ENCODE measurements at regions not wholly inside any gene's neighbourhood (a gene's known extent, or its start where the extent isn't known, plus 50 kb on each side); places are given as distances from the start of the nearest gene placed in this dataset.

- H3K4me1 ChIP-seq (ENCODE audit: control insufficient read depth, insufficient read depth, low read length, poor library complexity, severe bottlenecking), result no peaks in the 10 kb centered on the region
- Mint-ChIP-seq H3K4me3 (no peak overlapping the region), H3K36me3 (no peaks in the 10 kb centered on the region), H3K9me3 (peaks cover 0 to 5% (median 0%) of the 10 kb centered on the region in 7 donors), H3K27me3 (no peaks in the 10 kb centered on the region), H3K4me1 (no peaks in the 10 kb centered on the region), H3K27ac (no peak overlapping the region)
- no peaks in the 10 kb centered on the region for H3K36me3 ChIP-seq (ENCODE audit: control insufficient read depth, insufficient read depth, low read length)
- no peak for ATAC-seq (ENCODE audit: low read depth in 2 of 2)
- DNase-seq, result no peak
- H3K9me3 ChIP-seq (ENCODE audit: control insufficient read depth in 2 of 2, low read length in 2 of 2), result no peaks in the 10 kb centered on the region
- H3K4me3 ChIP-seq (ENCODE audit: low read depth, low read length), result no peak overlapping the region
- H3K27me3 ChIP-seq (ENCODE audit: control insufficient read depth, insufficient read depth, low read length), result no peaks in the 10 kb centered on the region
- H3K27ac ChIP-seq (ENCODE audit: insufficient read depth, low read length, poor library complexity, severe bottlenecking), result no peak overlapping the region
These were observed 290.2 kb downstream of the SPATA17 start for GRCh38 chr1:217921126-217921904.

GRCh38 chr1:217924924-217925323 is 293.8 kb downstream of the SPATA17 start:
- H3K27me3 Mint-ChIP-seq, result no peaks in the 10 kb centered on the region
- H3K27ac Mint-ChIP-seq, result no peak overlapping the region
- no peaks in the 10 kb centered on the region for H3K27me3 ChIP-seq (ENCODE audit: control insufficient read depth, insufficient read depth, low read length)
- H3K4me3 Mint-ChIP-seq, result no peak overlapping the region
- no peak for DNase-seq
- no peaks in the 10 kb centered on the region for H3K4me1 Mint-ChIP-seq
- no peaks in the 10 kb centered on the region for H3K36me3 Mint-ChIP-seq
- H3K9me3 Mint-ChIP-seq, result peaks cover 0 to 6% (median 2%) of the 10 kb centered on the region in 7 donors
- no peaks in the 10 kb centered on the region for H3K36me3 ChIP-seq (ENCODE audit: control insufficient read depth, insufficient read depth, low read length)
- no peaks in the 10 kb centered on the region for H3K4me1 ChIP-seq (ENCODE audit: control insufficient read depth, insufficient read depth, low read length, poor library complexity, severe bottlenecking)
- no peak overlapping the region for H3K27ac ChIP-seq (ENCODE audit: insufficient read depth, low read length, poor library complexity, severe bottlenecking)
- no peaks in the 10 kb centered on the region for H3K9me3 ChIP-seq (ENCODE audit: control insufficient read depth in 2 of 2, low read length in 2 of 2)
- H3K4me3 ChIP-seq (ENCODE audit: low read depth, low read length), result no peak overlapping the region
- ATAC-seq (ENCODE audit: low read depth in 2 of 2), result no peak

GRCh38 chr1:217929213-217929885 is 298.2 kb downstream of the SPATA17 start:
- H3K36me3 ChIP-seq (ENCODE audit: control insufficient read depth, insufficient read depth, low read length), result no peaks in the 10 kb centered on the region
- H3K27me3 ChIP-seq (ENCODE audit: control insufficient read depth, insufficient read depth, low read length), result no peaks in the 10 kb centered on the region
- H3K4me1 ChIP-seq (ENCODE audit: control insufficient read depth, insufficient read depth, low read length, poor library complexity, severe bottlenecking), result no peaks in the 10 kb centered on the region
- ATAC-seq (ENCODE audit: low read depth in 2 of 2) (no peak), DNase-seq (no peak)
- Mint-ChIP-seq H3K27ac (no peak overlapping the region), H3K36me3 (no peaks in the 10 kb centered on the region), H3K27me3 (no peaks in the 10 kb centered on the region), H3K4me1 (no peaks in the 10 kb centered on the region), H3K9me3 (peaks cover 0 to 9% (median 3%) of the 10 kb centered on the region in 7 donors), H3K4me3 (no peak overlapping the region)
- no peaks in the 10 kb centered on the region for H3K9me3 ChIP-seq (ENCODE audit: control insufficient read depth in 2 of 2, low read length in 2 of 2)
- no peak overlapping the region for H3K4me3 ChIP-seq (ENCODE audit: low read depth, low read length)
- H3K27ac ChIP-seq (ENCODE audit: insufficient read depth, low read length, poor library complexity, severe bottlenecking), result no peak overlapping the region

- no peak overlapping the region for H3K27ac Mint-ChIP-seq
- H3K27me3 ChIP-seq (ENCODE audit: control insufficient read depth, insufficient read depth, low read length), result no peaks in the 10 kb centered on the region
- H3K27me3 Mint-ChIP-seq, result no peaks in the 10 kb centered on the region
- H3K9me3 Mint-ChIP-seq, result peaks cover 0 to 6% (median 0%) of the 10 kb centered on the region in 7 donors
- no peaks in the 10 kb centered on the region for H3K4me1 Mint-ChIP-seq
- H3K36me3 ChIP-seq (ENCODE audit: control insufficient read depth, insufficient read depth, low read length), result no peaks in the 10 kb centered on the region
- no peak overlapping the region for H3K4me3 Mint-ChIP-seq
- no peaks in the 10 kb centered on the region for H3K4me1 ChIP-seq (ENCODE audit: control insufficient read depth, insufficient read depth, low read length, poor library complexity, severe bottlenecking)
- no peak overlapping the region for H3K4me3 ChIP-seq (ENCODE audit: low read depth, low read length)
- ATAC-seq (ENCODE audit: low read depth in 2 of 2) (no peak), DNase-seq (no peak)
- H3K36me3 Mint-ChIP-seq, result no peaks in the 10 kb centered on the region
- H3K27ac ChIP-seq (ENCODE audit: insufficient read depth, low read length, poor library complexity, severe bottlenecking), result no peak overlapping the region
- H3K9me3 ChIP-seq (ENCODE audit: control insufficient read depth in 2 of 2, low read length in 2 of 2), result no peaks in the 10 kb centered on the region
These were observed 312.2 kb downstream of the SPATA17 start for GRCh38 chr1:217943361-217943760.

GRCh38 chr1:217944550-217944949 is 313.4 kb downstream of the SPATA17 start:
- Histone ChIP-seq H3K9me3 (ENCODE audit: control insufficient read depth in 2 of 2, low read length in 2 of 2) (no peaks in the 10 kb centered on the region), H3K27me3 (ENCODE audit: control insufficient read depth, insufficient read depth, low read length) (no peaks in the 10 kb centered on the region), H3K4me3 (ENCODE audit: low read depth, low read length) (no peak overlapping the region), H3K27ac (ENCODE audit: insufficient read depth, low read length, poor library complexity, severe bottlenecking) (no peak overlapping the region), H3K36me3 (ENCODE audit: control insufficient read depth, insufficient read depth, low read length) (no peaks in the 10 kb centered on the region), H3K4me1 (ENCODE audit: control insufficient read depth, insufficient read depth, low read length, poor library complexity, severe bottlenecking) (no peaks in the 10 kb centered on the region)
- Mint-ChIP-seq H3K27me3 (no peaks in the 10 kb centered on the region), H3K9me3 (peaks cover 0 to 6% (median 2%) of the 10 kb centered on the region in 7 donors), H3K4me1 (no peaks in the 10 kb centered on the region), H3K4me3 (no peak overlapping the region), H3K36me3 (no peaks in the 10 kb centered on the region), H3K27ac (no peak overlapping the region)
- ATAC-seq (ENCODE audit: low read depth in 2 of 2) (no peak), DNase-seq (no peak)

- H3K27me3 Mint-ChIP-seq, result no peaks in the 10 kb centered on the region
- H3K4me3 ChIP-seq (ENCODE audit: low read depth, low read length), result no peak overlapping the region
- H3K36me3 ChIP-seq (ENCODE audit: control insufficient read depth, insufficient read depth, low read length), result no peaks in the 10 kb centered on the region
- H3K4me1 ChIP-seq (ENCODE audit: control insufficient read depth, insufficient read depth, low read length, poor library complexity, severe bottlenecking), result no peaks in the 10 kb centered on the region
- peak overlapping the region in 1 of 4 donors; percentile 10 for H3K4me3 Mint-ChIP-seq
- no peak for DNase-seq
- no peaks in the 10 kb centered on the region for H3K36me3 Mint-ChIP-seq
- no peak for ATAC-seq (ENCODE audit: low read depth in 2 of 2)
- no peak overlapping the region for H3K27ac ChIP-seq (ENCODE audit: insufficient read depth, low read length, poor library complexity, severe bottlenecking)
- no peaks in the 10 kb centered on the region for H3K4me1 Mint-ChIP-seq
- H3K9me3 ChIP-seq (ENCODE audit: control insufficient read depth in 2 of 2, low read length in 2 of 2), result no peaks in the 10 kb centered on the region
- H3K27ac Mint-ChIP-seq, result no peak overlapping the region
- peaks cover 0 to 7% (median 2%) of the 10 kb centered on the region in 7 donors for H3K9me3 Mint-ChIP-seq
- no peaks in the 10 kb centered on the region for H3K27me3 ChIP-seq (ENCODE audit: control insufficient read depth, insufficient read depth, low read length)
These were observed 315.4 kb downstream of the SPATA17 start for GRCh38 chr1:217946511-217946910.

- H3K36me3 ChIP-seq (ENCODE audit: control insufficient read depth, insufficient read depth, low read length), result no peaks in the 10 kb centered on the region
- Mint-ChIP-seq H3K27ac (no peak overlapping the region), H3K27me3 (no peaks in the 10 kb centered on the region), H3K4me3 (no peak overlapping the region), H3K9me3 (peaks cover 0 to 7% (median 2%) of the 10 kb centered on the region in 7 donors), H3K36me3 (no peaks in the 10 kb centered on the region), H3K4me1 (no peaks in the 10 kb centered on the region)
- no peaks in the 10 kb centered on the region for H3K4me1 ChIP-seq (ENCODE audit: control insufficient read depth, insufficient read depth, low read length, poor library complexity, severe bottlenecking)
- H3K27me3 ChIP-seq (ENCODE audit: control insufficient read depth, insufficient read depth, low read length), result no peaks in the 10 kb centered on the region
- H3K27ac ChIP-seq (ENCODE audit: insufficient read depth, low read length, poor library complexity, severe bottlenecking), result no peak overlapping the region
- no peaks in the 10 kb centered on the region for H3K9me3 ChIP-seq (ENCODE audit: control insufficient read depth in 2 of 2, low read length in 2 of 2)
- ATAC-seq (ENCODE audit: low read depth in 2 of 2), result no peak
- no peak overlapping the region for H3K4me3 ChIP-seq (ENCODE audit: low read depth, low read length)
- no peak for DNase-seq
These were observed 317.6 kb downstream of the SPATA17 start for GRCh38 chr1:217948741-217949140.

GRCh38 chr1:217953330-217953729 is 322.2 kb downstream of the SPATA17 start:
- no peak for ATAC-seq (ENCODE audit: low read depth in 2 of 2)
- Mint-ChIP-seq H3K4me3 (no peak overlapping the region), H3K4me1 (no peaks in the 10 kb centered on the region), H3K36me3 (no peaks in the 10 kb centered on the region), H3K9me3 (peaks cover 0 to 13% (median 2%) of the 10 kb centered on the region in 7 donors), H3K27ac (no peak overlapping the region), H3K27me3 (no peaks in the 10 kb centered on the region)
- Histone ChIP-seq H3K27me3 (ENCODE audit: control insufficient read depth, insufficient read depth, low read length) (no peaks in the 10 kb centered on the region), H3K9me3 (ENCODE audit: control insufficient read depth in 2 of 2, low read length in 2 of 2) (no peaks in the 10 kb centered on the region), H3K4me1 (ENCODE audit: control insufficient read depth, insufficient read depth, low read length, poor library complexity, severe bottlenecking) (no peaks in the 10 kb centered on the region), H3K36me3 (ENCODE audit: control insufficient read depth, insufficient read depth, low read length) (no peaks in the 10 kb centered on the region), H3K4me3 (ENCODE audit: low read depth, low read length) (no peak overlapping the region), H3K27ac (ENCODE audit: insufficient read depth, low read length, poor library complexity, severe bottlenecking) (no peak overlapping the region)
- DNase-seq, result no peak
